Osteocyte (in vitro differentiated cells): ENCODE measurements at regions not wholly inside any gene's neighbourhood (a gene's known extent, or its start where the extent isn't known, plus 50 kb on each side); places are given as distances from the start of the nearest gene placed in this dataset.

Experiments used
- DNase-seq: peaks from one replicate; pipeline ENCODE4 v3.0.0; 2021; ENCODE audit warnings: mixed read lengths; ENCODE audit not compliant: unreplicated experiment; ENCODE audit errors: extremely low spot score
- H3K27ac Mint-ChIP-seq: one replicate; pipeline ENCODE4 v1.8.0; 2021; ENCODE audit warnings: mild to moderate bottlenecking, mixed read lengths; ENCODE audit not compliant: unreplicated experiment
- H3K27me3 Mint-ChIP-seq: one replicate; pipeline ENCODE4 v1.8.0; 2021; ENCODE audit warnings: mixed read lengths; ENCODE audit not compliant: unreplicated experiment
- H3K36me3 Mint-ChIP-seq: one replicate; pipeline ENCODE4 v1.8.0; 2021; ENCODE audit warnings: mixed read lengths; ENCODE audit not compliant: unreplicated experiment
- H3K4me1 Mint-ChIP-seq: one replicate; pipeline ENCODE4 v1.8.0; 2021; ENCODE audit warnings: mixed read lengths; ENCODE audit not compliant: unreplicated experiment
- H3K4me3 Mint-ChIP-seq: one replicate; pipeline ENCODE4 v1.8.0; 2021; ENCODE audit warnings: mild to moderate bottlenecking, moderate library complexity, mixed read lengths; ENCODE audit not compliant: unreplicated experiment
- H3K9me3 Mint-ChIP-seq: one replicate; pipeline ENCODE4 v1.8.0; 2021; ENCODE audit warnings: mixed read lengths; ENCODE audit not compliant: unreplicated experiment
- TF ChIP-seq, protein P1 (sequence below): fragments of 200-600 bp; sonication (generic); IDR thresholded peaks from 2 replicates; pipeline ENCODE4 v1.5.0; 2021; ENCODE audit warnings: antibody characterized with exemption, mild to moderate bottlenecking, moderate library complexity

DNA sequence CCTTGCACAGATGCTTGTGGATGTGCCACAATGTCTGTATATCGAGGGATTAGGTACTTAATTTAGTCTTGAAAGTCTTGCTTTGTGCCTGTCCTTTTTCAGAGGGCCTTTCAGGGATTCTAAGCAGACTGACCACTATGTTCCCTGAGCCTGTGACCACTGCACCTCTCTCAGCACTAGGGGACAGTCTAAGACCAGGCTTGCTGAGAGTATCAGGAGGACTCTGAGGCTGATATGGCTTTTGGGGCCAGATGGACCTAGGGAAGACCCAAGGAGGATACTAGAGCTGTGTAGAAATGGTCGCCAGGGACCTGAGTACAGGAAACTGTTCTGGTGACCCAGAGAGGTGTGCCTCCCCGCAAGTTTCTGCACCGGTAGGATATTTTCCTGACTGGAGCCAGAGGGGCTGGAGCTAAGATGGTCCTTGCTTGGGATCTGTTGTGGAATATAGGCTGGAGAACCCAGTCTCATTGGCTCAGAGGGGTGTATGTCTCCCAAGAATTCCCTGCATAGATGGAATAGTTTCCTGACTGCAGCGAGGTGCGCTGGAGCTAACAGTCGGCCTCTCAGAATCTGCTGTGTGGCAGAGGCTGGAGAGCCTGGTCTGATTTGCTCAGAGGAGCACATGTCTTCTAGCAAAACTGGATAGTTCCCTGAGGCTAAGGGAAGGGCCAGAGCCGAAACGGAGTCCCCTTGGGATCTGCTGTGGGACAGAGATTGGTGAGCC is 213.2 kb upstream of the DCBLD2 start:
- Mint-ChIP-seq H3K27me3 (no peaks in the 10 kb centered on the region), H3K9me3 (peaks cover 6% of the 10 kb centered on the region), H3K27ac (peak overlapping the region; percentile 61), H3K36me3 (peaks cover 3% of the 10 kb centered on the region), H3K4me1 (peaks cover 37% of the 10 kb centered on the region), H3K4me3 (no peak overlapping the region)
- TF ChIP-seq, protein P1, sequence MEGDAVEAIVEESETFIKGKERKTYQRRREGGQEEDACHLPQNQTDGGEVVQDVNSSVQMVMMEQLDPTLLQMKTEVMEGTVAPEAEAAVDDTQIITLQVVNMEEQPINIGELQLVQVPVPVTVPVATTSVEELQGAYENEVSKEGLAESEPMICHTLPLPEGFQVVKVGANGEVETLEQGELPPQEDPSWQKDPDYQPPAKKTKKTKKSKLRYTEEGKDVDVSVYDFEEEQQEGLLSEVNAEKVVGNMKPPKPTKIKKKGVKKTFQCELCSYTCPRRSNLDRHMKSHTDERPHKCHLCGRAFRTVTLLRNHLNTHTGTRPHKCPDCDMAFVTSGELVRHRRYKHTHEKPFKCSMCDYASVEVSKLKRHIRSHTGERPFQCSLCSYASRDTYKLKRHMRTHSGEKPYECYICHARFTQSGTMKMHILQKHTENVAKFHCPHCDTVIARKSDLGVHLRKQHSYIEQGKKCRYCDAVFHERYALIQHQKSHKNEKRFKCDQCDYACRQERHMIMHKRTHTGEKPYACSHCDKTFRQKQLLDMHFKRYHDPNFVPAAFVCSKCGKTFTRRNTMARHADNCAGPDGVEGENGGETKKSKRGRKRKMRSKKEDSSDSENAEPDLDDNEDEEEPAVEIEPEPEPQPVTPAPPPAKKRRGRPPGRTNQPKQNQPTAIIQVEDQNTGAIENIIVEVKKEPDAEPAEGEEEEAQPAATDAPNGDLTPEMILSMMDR, result peak; percentile 82
- peak; percentile 84 for DNase-seq

DNA sequence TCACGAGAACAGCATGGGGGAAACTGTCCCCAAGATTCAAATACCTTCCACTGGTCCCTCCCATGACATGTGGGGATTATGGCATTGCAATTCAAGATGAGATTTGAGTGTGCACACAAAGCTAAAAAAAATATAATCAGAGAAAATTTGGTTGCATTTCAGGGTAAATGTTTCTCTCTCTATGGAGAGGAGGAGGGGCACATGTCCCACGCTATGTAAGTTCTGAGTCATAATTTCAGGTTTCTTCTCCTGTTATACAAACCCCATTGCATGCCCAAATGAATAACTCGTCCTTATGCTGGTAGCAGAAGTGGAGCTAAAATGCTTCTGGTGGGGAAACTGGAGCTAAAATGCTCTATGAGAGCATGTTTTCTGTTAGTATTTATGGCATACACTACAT is 209.7 kb upstream of the DCBLD2 start:
- H3K36me3 Mint-ChIP-seq, result no peaks in the 10 kb centered on the region
- H3K27ac Mint-ChIP-seq, result no peak overlapping the region
- no peak for DNase-seq
- no peaks in the 10 kb centered on the region for H3K9me3 Mint-ChIP-seq
- H3K4me1 Mint-ChIP-seq, result peaks cover 33% of the 10 kb centered on the region
- H3K4me3 Mint-ChIP-seq, result no peak overlapping the region
- TF ChIP-seq, protein P1, result no peak
- no peaks in the 10 kb centered on the region for H3K27me3 Mint-ChIP-seq

DNA sequence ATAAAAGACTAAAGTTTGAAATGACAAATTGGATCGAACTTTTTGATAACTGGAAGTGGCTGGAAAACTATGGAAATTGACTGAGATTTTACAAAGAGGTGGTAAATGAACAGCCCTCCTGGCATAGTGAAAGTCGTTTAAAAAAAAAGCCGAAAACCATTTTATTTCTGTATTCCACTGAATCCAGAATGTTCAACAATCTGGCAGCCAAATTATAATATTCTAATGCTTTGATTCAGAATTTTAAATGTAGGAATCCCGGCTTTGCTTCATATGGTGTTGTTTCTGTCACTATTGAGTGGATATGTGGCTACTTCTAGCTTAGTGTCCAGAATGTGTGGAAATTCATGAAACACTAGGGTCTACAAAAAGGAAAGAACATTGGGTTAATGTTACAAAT is 208.9 kb upstream of the DCBLD2 start:
- TF ChIP-seq, protein P1, result no peak
- no peak overlapping the region for H3K27ac Mint-ChIP-seq
- H3K4me3 Mint-ChIP-seq, result no peak overlapping the region
- H3K27me3 Mint-ChIP-seq, result no peaks in the 10 kb centered on the region
- peaks cover 31% of the 10 kb centered on the region for H3K4me1 Mint-ChIP-seq
- H3K9me3 Mint-ChIP-seq, result peaks cover 4% of the 10 kb centered on the region
- DNase-seq, result no peak
- H3K36me3 Mint-ChIP-seq, result peaks cover 3% of the 10 kb centered on the region

DNA sequence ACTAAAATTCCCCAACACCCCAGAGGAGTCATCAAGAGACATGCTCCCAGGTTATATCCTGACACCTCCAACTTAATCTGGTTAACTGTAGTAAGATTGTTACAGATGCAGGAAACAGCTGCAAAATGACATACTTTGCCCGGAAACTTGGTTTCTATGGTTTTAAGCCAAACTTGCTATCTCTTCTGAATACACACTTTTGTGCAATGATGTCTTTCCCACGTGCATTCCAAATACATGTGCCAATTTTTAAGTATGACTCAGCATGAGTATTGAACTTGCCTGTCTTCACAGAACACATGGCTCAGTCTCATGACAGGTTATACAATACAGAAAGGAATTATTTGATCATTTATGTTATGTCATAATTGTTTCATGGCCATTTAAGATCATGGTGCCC is 207.0 kb upstream of the DCBLD2 start:
- Mint-ChIP-seq H3K9me3 (peaks cover 4% of the 10 kb centered on the region), H3K4me1 (peaks cover 20% of the 10 kb centered on the region), H3K4me3 (no peak overlapping the region), H3K36me3 (peaks cover 3% of the 10 kb centered on the region), H3K27ac (peak overlapping the region; percentile 16), H3K27me3 (peaks cover 2% of the 10 kb centered on the region)
- TF ChIP-seq, protein P1, result no peak
- DNase-seq, result no peak

DNA sequence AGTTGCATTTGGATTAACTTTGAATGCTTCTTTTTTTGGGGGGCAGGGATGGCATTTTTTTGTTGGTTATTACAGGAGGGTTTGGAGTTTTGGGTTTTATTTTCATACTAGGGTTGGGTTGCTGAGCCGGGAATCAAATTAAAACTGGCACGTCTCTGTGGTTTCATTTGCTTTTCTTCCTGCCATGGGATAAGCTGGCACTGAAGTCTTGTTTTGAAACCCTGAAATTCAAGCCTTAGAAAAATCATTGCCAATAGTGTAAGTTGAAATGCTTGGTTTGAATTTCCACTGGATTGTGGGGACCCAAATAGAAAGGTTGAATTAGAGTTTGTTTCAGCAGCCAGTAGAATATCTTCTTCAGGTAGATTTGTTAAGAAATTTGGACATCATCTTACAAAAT is 193.1 kb upstream of the DCBLD2 start:
- peaks cover 6% of the 10 kb centered on the region for H3K4me1 Mint-ChIP-seq
- TF ChIP-seq, protein P1, result no peak
- H3K27ac Mint-ChIP-seq, result no peak overlapping the region
- H3K36me3 Mint-ChIP-seq, result peaks cover 3% of the 10 kb centered on the region
- H3K9me3 Mint-ChIP-seq, result no peaks in the 10 kb centered on the region
- H3K4me3 Mint-ChIP-seq, result no peak overlapping the region
- peaks cover 43% of the 10 kb centered on the region for H3K27me3 Mint-ChIP-seq
- no peak for DNase-seq
